ENCODE measurements at regions not wholly inside any gene's neighbourhood (a gene's known extent, or its start where the extent isn't known, plus 50 kb on each side); places are given as distances from the start of the nearest gene placed in this dataset.

DNA sequence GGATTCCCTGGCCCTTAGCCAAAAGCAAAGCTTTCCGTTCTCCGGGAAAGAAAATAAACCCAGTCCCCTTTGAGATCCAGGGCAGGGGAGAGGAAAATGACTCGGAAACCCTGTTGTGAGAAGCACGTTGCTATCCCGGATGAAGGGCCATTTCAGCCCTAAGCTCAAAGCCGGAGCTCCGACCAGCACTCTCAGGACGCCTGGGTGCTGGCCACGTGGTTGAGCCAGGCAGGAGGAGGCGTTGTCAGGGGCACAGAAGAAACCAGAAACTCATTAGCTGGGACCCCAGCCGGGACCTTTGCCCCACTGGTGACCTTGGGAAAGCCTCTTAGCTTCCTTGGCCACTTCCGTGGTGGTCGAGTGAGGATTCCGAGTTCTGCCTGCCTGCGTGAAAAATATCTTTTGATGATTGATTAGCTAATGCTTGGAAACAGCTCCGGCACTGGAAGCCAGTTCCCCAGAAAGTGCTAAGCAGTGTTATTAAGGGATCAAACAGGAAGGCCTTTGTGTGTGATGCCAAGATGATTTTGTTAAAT, 57.6 kb upstream of the FZD10 start:
- no peak for DNase-seq

DNA sequence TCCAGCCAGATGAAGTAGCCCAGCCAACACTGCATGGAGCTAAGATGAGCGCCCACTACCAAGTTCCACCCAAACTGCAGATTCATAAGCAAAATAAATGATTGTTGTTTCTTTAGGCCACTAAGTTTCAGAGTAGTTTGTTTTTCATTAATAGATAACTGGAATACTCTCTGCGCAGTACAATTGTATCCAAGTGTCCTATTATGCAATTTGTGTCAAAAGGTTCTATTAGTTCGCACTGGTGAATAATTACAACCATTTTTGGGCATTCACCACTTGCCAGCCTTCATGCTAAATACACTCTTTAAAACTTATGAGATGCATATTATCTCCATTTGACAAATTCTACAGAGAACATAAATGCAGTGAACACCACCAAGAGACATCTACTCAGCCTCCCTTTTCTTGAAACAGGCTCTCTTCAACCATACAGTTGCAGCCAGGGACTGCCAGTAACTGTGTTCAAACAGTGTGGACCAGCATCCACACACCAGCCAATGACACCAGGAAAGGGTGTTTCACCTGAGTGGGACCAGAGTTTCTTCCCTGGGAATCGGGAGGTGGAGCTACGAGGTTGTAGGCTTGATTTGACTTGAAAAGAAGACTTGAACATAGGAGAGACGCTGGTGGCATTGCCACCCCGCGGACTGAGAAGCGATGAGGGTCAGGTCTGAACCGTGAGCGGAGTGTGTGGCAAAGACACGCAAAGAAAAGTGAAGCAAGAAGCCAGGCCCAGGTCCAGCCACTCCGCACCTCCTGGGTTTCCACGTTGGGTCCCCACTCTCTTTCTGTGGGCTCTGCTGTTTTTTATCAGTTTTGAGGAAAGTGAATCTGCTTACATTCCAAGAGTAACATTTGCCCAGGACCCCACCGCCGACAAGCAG, 53.0 kb upstream of the FZD10 start:
- DNase-seq = no peak

- no peak for DNase-seq
Measured at GRCh38 chr12:130110914-130111313, 51.4 kb upstream of the FZD10 start.

GRCh38 chr12:130111965-130112496, 50.2 kb upstream of the FZD10 start:
- DNase-seq = no peak

Measured in NCI-H748 treated with DMSO at 0.1 percent for 48 hours (cell line).